GM19328 (cell line): ENCODE measurements at regions not wholly inside any gene's neighbourhood (a gene's known extent, or its start where the extent isn't known, plus 50 kb on each side); places are given as distances from the start of the nearest gene placed in this dataset.

Experiments
- ATAC-seq: cut with Tn5 transposase; IDR thresholded peaks from one replicate; pipeline ENCODE4 v1.9.1; 2021; ENCODE audit warnings: mild to moderate bottlenecking, moderate library complexity; ENCODE audit not compliant: unreplicated experiment

- ATAC-seq = no peak
These were observed 132.9 kb downstream of the BAMBI start for GRCh38 chr10:28810057-28810870.

DNA sequence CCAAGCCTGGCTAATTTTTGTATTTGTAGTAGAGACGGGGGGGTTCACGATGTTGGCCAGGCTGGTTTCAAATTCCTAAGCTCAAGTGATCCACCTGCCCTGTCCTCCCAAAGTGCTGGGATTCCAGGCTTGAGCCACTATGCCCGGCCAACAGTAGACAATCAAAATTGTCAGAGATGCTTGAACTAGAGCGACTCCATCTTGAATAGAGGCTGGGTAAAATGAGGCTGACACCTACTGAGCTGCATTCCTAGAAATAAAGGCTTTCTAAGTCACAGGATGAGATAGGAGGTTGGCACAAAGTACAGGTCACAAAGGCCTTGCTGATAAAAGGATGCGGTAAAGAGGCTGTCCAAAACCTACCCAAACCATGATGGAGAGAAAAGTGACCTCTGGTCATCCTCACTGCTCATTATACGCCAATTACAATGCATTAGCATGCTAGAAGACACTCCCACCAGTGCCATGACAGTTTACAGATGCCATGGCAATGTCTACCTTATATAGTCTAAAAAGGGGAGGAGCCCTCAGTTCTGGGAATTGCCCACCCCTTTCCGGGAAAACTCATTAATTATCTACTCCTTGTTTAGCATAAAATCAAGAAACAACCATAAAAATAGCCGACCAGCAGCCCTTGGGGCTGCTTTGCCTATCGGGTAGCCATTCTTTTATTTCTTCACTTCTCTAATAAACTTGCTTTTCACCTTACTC lies 134.5 kb downstream of the BAMBI start:
- ATAC-seq = no peak

DNA sequence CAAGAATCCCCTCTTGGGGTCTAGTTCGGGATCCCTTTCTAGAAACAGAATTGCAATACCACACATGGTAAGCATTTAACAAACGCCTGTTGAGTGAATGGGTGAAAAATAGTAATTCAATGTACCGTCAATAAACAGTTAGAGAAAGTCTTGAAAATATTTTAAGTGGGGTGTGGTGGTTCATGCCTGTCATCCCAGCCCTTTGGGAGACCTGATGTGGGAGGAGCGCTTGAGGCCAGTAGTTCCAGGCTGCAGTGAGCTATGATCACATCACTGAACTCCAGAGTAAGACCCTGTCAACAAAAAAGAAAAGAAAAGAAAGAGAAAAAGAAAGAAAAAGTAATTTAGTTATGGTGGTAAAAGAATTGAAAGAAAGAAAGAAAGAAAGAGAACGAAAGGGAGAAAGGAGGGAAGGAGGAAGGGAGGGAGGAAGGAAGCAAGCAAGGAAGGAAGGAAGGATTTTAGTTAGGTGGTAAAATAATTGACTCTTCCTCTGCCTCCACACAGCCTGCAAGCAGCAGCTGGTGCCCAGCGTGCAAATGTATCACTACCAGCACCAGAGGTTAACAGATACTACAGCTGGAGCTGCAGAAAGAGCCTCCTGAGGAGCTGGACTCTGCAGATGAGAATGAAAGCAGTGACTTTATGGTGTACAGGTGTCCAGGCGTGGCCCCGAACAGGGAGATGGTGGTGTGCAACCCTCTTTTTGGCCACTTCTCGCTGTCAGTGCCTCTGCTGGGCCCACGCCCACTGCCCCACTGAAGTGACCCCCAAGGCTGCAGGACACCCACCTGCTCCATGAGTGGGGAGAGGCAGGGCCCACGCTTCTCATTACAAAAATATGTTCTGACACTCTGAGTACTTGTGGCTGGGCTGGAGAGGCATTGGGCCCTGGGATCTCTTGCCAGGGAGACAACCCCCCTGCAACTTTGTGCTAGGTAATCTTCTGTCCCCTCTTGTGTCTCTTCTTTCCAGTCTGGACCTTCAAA lies 135.4 kb downstream of the BAMBI start:
- ATAC-seq = no peak

- no peak for ATAC-seq
These were observed 138.4 kb downstream of the BAMBI start for GRCh38 chr10:28815681-28816080.

DNA sequence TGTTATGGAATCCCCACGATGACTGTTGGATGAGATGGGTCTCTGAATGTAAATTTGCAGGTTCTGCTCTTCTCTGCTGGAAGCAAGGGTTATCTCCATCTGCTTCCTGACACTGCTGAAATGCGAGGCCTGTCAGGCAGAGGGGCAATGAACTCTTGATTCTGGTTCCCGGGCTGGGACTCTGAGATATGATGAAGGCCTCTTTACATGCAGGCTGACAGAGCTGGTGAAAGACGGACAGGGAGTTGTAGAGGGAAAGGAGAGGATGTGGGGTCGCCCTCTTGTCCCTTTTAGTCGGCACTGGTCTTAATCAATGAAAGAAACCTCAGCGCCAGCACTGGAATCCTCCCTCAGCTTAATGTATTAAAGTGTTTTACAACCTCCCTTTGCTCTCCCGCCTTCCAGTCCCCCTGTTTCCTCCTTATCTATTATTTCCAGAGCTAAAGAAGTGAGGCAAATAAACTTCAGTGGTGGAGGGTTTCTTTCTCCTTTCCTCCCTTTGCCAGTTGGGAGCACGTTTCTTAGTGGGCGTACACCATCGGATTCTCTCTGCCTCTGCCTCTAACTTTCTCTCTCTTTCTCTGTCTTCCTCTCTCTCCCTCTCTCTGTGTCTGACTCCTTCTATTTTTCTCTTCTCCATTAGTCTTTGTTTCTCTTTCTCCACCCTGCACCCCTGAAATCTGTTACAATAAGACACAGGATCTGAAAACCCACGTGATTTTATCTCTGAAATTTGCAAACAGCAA lies 145.6 kb downstream of the BAMBI start:
- ATAC-seq = no peak

DNA sequence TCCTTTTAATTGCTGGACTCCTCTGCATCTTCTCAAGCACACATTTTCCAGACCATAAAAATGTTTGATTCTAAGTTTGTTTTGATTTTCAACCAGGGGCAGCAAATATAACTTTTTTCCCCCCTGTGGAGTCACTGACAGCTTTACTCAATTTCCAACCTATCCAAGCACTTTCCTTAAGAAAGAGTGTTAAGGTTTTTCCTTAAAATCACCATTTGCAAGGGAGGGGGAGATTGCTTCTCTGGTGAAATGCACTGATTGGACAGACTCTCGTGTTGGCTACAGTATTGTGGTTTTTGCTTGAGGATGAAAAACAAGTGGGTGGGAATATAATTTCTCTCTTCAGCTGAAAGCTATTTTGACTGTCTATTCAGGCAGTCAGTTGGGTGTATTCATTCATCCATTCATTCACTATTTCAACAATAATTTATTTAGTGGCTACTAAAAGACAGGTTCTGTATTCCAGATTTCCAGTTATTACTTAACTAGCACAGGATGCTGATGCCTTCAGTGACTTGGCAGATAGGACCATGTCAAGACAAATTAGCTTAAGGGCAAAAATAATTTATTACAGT lies 146.3 kb downstream of the BAMBI start:
- no peak for ATAC-seq

DNA sequence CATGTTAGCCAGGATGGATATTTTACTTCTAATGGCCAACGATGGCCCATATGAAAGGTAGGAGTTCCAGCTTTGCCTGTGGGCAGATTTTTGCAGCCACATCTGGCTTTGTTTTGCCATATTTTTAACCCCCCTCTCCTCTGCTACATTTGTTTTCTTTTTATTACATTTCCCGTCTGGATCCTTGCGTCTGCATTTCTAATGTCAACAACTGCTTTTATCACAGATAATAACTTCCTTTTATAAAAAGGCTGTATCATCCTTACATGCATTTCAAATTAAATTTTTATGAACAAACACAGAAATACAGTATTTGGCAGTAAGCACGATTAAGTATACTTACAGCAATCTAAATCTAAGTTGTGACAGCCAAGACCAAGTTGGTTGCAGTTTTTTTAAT lies 156.0 kb downstream of the BAMBI start:
- ATAC-seq = no peak

DNA sequence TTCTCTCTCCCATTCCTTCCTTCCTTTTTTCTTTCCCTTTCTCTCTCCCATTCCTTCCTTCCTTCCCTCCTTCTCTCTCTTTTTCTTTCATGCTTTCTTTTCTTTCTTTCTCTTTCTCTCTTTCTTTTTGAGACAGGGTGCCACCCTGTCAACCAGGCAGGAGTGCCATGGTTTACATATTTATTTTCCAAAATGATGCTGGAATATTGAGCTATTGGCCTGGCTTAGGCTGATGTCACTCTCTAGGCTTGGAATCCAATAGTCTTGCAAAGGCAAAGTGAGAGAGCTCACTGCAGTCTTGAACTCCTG lies 159.1 kb downstream of the BAMBI start:
- ATAC-seq = no peak

DNA sequence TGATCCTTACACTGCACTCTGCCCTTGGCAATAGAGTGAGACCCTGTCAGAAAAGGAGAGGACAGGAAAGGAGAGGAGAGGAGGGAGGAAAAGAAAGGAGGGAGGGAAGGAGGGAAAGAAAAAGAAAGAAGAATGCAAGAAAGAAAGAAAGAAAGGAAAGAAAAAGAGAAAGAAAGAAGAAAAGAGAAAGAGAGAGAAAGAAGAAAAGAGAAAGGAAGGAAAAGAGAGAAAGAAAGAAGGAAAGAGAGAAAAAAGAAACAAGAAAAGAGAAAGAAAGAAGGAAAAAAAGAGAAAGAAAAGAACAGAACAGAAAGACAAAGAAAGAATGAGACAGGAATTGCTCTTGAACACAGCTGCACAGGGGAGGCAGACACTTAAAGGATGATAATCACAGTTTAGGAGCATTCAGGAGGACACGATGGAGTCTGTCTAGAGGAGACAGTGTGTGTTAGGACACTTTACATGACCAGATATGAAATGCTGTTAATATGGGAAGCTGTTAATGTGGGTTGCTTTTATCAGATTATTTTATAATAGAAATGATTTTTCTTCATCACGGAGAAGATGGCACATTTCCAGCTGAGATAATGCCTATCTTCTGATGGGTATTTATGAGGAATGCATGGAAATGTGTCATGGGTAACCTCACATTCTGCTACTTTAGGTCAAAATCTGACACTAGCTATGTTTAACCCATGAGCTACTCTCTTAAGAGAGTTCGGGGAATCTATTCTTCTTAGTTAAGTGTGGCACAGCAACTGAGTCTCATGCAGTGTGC lies 160.5 kb downstream of the BAMBI start:
- ATAC-seq = no peak

DNA sequence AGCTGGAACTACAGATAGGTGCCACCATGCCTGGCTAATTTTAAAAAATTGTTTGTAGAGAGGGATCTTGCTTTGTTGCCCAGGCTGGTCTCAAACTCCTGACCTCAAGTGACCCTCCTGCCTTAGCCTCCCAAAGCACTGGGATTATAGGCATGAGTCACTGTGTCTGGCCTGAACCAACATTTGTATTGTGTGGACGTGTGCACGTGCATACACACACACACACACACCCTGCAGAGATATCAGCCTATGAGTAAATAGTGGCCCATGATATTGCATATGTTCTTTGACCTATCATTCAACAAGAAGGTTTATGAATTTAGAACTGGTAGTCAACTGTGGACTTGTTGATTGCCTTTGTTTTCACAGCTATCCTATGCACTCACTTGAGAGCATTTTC lies 161.6 kb downstream of the BAMBI start:
- ATAC-seq = no peak

DNA sequence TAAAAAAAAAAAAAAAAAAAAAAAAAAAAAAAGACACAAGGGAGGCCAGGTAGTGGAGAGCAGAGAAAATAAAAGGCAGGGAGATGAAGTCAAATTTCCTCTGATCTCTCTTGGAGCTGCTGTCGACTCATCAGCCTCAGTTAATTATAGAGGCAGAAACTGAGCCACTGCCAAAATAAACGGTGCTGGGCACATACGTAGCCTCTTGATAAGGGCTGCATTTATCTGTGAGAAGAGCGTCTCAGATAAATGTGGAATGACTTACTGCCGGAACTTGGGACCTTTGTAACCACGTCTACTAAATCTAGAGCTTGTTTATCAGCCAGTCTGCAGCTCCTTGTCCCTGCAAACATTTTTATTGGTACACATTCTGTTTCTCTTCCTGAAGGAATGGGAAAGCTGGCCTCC lies 162.3 kb downstream of the BAMBI start:
- no peak for ATAC-seq

- no peak for ATAC-seq
These were observed 162.9 kb downstream of the BAMBI start for GRCh38 chr10:28840202-28840601.

- no peak for ATAC-seq
These were observed 163.7 kb downstream of the BAMBI start for GRCh38 chr10:28840971-28841370.

- ATAC-seq = no peak
These were observed 164.3 kb downstream of the BAMBI start for GRCh38 chr10:28841625-28842024.

DNA sequence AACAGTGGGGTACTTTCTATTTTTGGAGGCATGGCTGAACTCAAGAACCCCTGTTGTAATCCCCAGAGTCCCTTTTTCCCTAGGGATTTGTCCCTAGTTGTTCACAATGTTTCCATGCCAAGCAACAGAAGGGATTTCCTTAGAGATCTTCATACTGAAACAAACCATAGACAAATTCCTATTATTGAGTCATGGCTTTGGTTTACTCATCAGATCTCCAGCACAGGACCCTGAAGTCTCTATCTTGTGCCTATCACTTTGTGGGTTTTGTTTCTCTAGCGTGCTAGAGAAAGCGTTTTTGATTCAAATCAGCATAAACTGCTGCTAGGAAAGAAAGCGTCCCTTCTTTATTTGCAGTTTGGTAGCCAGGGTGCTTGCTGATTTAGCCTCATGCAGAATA lies 165.0 kb downstream of the BAMBI start:
- ATAC-seq = no peak

GRCh38 chr10:28845009-28845682 lies 167.8 kb downstream of the BAMBI start:
- ATAC-seq = no peak

DNA sequence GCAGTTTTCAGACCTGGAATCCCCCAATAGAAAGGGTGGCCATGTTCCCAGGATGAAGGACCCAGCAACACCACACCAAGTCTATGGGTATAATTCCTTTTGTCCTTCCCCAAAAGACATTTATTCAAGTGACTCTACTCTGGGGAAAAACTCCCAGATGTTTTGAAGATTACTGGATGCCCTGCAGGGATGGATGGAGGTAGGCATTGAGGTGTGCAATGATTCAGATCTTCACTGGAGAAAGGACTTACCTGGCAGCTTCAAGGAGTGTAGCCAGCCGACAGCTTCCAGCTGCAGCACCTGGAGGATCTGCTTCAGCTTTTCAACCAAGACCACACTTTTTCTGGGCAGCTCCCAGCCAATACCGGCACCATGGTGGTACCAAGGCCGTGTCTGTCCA lies 172.0 kb downstream of the BAMBI start:
- no peak for ATAC-seq

GRCh38 chr10:28849821-28850220 lies 172.5 kb downstream of the BAMBI start:
- ATAC-seq = no peak

DNA sequence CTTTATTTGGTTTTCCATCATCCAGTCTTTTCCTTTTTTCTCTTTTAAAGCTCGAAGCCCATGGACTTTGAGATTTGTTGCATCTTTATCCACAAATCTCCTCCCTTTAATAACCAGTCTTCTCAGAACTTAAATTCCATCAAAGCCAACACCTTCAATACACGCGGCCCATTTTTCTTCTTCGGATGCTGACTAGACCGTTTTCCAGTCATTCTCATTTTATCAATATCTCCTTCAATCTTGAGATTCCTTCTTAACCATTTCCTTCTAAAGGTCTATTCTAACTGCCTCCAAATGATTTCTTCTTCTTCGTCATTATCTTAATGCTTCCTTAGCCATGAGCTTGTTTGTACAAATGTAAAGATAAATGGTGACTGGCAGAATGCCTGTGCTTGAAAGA lies 173.5 kb downstream of the BAMBI start:
- ATAC-seq = no peak
